ENCODE measurements at regions not wholly inside any gene's neighbourhood (a gene's known extent, or its start where the extent isn't known, plus 50 kb on each side); places are given as distances from the start of the nearest gene placed in this dataset.
"Not testable (repeated sequence)": the region's sequence is repeated elsewhere in the genome, so short reads cannot be mapped to it uniquely, and the experiment has no call there.

GRCh38 chr1:222470252-222470805, 77.6 kb downstream of the HHIPL2 start:
- not testable (repeated sequence) for DNase-seq (ENCODE audit: low read depth)

GRCh38 chr1:222466150-222466865, 81.6 kb downstream of the HHIPL2 start:
- DNase-seq (ENCODE audit: low read depth) = no peak

- DNase-seq (ENCODE audit: low read depth) = peak; percentile 69
Observed at GRCh38 chr1:222465211-222466041, 82.5 kb downstream of the HHIPL2 start.

- DNase-seq (ENCODE audit: low read depth) = no peak
Observed at GRCh38 chr1:222464841-222465210, 83.1 kb downstream of the HHIPL2 start.

GRCh38 chr1:222463059-222463730, 84.7 kb downstream of the HHIPL2 start:
- no peak for DNase-seq (ENCODE audit: low read depth)

- no peak for DNase-seq (ENCODE audit: low read depth)
Observed at GRCh38 chr1:222462601-222463000, 85.3 kb downstream of the HHIPL2 start.

GRCh38 chr1:222461941-222462340, 86.0 kb downstream of the HHIPL2 start:
- DNase-seq (ENCODE audit: low read depth) = no peak

GRCh38 chr1:222459652-222460051, 88.3 kb downstream of the HHIPL2 start:
- DNase-seq (ENCODE audit: low read depth) = no peak

- DNase-seq (ENCODE audit: low read depth) = no peak
Observed at GRCh38 chr1:222457513-222457912, 90.4 kb downstream of the HHIPL2 start.

GRCh38 chr1:222457084-222457483, 90.8 kb downstream of the HHIPL2 start:
- DNase-seq (ENCODE audit: low read depth) = no peak

- DNase-seq (ENCODE audit: low read depth) = peak; percentile 87
Observed at GRCh38 chr1:222455188-222455879, 92.6 kb downstream of the HHIPL2 start.

- DNase-seq (ENCODE audit: low read depth) = no peak
Observed at GRCh38 chr1:222454782-222455181, 93.1 kb downstream of the HHIPL2 start.

- DNase-seq (ENCODE audit: low read depth) = no peak
Observed at GRCh38 chr1:222454186-222454585, 93.7 kb downstream of the HHIPL2 start.

GRCh38 chr1:222452031-222452430, 95.9 kb downstream of the HHIPL2 start:
- DNase-seq (ENCODE audit: low read depth) = no peak

- DNase-seq (ENCODE audit: low read depth) = no peak
Observed at GRCh38 chr1:222443566-222443965, 104.3 kb downstream of the HHIPL2 start.

GRCh38 chr1:222441066-222441465, 106.8 kb downstream of the HHIPL2 start:
- DNase-seq (ENCODE audit: low read depth) = no peak

- DNase-seq (ENCODE audit: low read depth) = no peak
Observed at GRCh38 chr1:222424826-222425225, 123.1 kb downstream of the HHIPL2 start.

- DNase-seq (ENCODE audit: low read depth) = no peak
Observed at GRCh38 chr1:222421380-222421779, 126.5 kb downstream of the HHIPL2 start.

- DNase-seq (ENCODE audit: low read depth) = no peak
Observed at GRCh38 chr1:222420633-222421032, 127.3 kb downstream of the HHIPL2 start.

GRCh38 chr1:222418654-222419053, 129.2 kb downstream of the HHIPL2 start:
- no peak for DNase-seq (ENCODE audit: low read depth)

GRCh38 chr1:222417264-222417663, 130.6 kb downstream of the HHIPL2 start:
- DNase-seq (ENCODE audit: low read depth) = no peak

Data from forelimb muscle (tissue), 1 donor.